ENCODE measurements at regions not wholly inside any gene's neighbourhood (a gene's known extent, or its start where the extent isn't known, plus 50 kb on each side); places are given as distances from the start of the nearest gene placed in this dataset.
"Not testable (repeated sequence)": the region's sequence is repeated elsewhere in the genome, so short reads cannot be mapped to it uniquely, and the experiment has no call there.

DNA sequence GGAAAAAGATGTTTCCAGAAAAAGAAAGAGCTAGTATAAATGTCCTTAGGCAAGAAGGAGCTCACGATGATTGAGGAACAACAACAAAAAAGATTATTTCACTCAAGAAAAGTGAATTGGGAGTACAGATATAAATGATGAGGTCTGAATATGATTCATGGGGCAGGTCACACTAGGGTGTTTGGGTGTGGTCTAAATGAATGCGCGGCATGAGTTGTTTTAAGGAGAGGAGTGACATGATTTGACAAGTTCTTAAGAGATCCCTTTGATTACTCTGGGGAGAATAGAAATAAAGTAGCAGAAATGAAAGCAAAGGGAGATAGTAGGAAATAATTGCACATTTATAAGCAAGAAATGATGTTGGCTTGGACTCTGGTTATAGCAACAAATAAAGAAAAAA, 59.3 kb downstream of the NUTM2D start:
- H3K9me3 ChIP-seq; H3K4me3 ChIP-seq; DNase-seq; H3K36me3 ChIP-seq; H3K4me1 ChIP-seq; ATAC-seq; in situ Hi-C loops (cut with MboI; ENCODE audit: low sequenced_read_pairs in 4 of 4); intact Hi-C loops (cut with DNase I; ENCODE audit: low total_unique reads); H3K27ac ChIP-seq; H3K27me3 ChIP-seq: not testable (repeated sequence)

DNA sequence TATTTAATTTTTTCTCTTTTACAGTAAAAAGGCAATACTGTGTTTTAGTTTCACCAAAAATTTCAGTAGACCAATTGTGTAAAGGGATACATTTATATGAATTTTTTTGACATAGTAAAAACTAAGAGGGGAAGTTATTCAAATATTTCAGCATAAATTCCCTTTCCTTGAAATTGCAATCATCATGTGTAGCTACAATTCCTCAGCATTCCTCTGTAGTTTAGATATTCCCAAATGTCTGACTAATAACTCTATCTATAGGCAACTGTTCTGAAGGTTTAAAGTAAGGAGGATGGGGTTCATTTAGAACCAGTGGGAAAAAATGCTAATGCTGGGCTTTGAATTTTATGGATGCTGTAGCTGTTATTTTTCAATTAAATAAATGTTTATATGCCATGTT, 65.1 kb downstream of the NUTM2D start:
- ATAC-seq; H3K4me3 ChIP-seq; DNase-seq; H3K27me3 ChIP-seq; H3K4me1 ChIP-seq; H3K27ac ChIP-seq; H3K36me3 ChIP-seq; intact Hi-C loops (cut with DNase I; ENCODE audit: low total_unique reads); in situ Hi-C loops (cut with MboI; ENCODE audit: low sequenced_read_pairs in 4 of 4); H3K9me3 ChIP-seq: not testable (repeated sequence)

DNA sequence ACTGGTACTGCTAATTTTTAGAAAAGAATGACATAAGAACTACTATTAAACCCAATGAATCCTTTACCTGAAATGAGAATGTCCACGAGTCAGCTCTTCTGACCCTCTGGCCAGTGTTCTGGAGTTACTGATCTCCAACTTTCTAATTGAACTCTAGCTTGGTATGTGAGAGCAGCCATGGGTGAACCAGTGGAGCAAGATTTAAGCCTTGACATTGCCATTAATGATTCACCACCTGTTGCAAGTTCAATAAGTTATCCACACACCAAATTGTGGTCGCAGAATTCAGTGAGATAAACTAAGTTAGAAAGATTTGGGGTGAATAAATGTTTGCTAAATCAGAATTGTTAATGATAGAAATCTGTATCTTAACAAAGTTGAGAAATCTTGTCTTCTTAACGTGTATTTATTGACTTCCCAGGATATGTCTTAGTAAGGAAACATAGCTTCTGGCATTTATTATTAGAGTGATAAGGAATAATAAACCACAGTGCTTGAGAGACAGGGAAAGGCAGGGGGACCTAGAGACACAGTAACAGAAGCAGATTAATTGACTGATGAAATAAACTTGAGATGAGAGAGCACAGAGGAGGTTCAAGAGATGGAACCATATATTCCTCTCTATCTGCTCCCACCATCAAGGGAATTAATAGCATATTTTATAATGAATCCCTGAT, 67.3 kb downstream of the NUTM2D start:
- H3K4me1 ChIP-seq; H3K4me3 ChIP-seq; ATAC-seq; H3K27me3 ChIP-seq; in situ Hi-C loops (cut with MboI; ENCODE audit: low sequenced_read_pairs in 4 of 4); intact Hi-C loops (cut with DNase I; ENCODE audit: low total_unique reads); H3K27ac ChIP-seq; DNase-seq; H3K36me3 ChIP-seq; H3K9me3 ChIP-seq: not testable (repeated sequence)

DNA sequence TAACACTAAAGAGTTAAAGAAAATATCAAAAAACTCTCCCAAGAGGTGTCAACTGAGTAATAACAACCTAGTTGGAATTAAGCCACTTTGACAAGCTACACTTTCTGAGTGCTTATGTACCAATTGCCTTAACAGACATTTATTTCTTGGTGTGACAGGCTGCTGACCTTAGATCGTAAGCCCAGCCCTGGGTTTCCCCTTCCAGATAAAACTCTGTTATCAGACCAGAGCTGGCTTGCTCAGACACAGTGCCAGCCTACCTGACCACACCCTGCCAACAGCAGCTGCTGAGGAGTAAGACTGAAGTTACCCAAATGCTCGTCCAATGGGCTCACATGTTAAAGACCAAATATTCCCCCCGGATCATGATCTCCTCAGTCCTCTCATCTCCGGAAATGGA, 70.9 kb upstream of the MINPP1 start:
- intact Hi-C loops (cut with DNase I; ENCODE audit: low total_unique reads); H3K27ac ChIP-seq; H3K27me3 ChIP-seq; DNase-seq; H3K36me3 ChIP-seq; H3K9me3 ChIP-seq; H3K4me1 ChIP-seq; in situ Hi-C loops (cut with MboI; ENCODE audit: low sequenced_read_pairs in 4 of 4); ATAC-seq; H3K4me3 ChIP-seq: not testable (repeated sequence)

DNA sequence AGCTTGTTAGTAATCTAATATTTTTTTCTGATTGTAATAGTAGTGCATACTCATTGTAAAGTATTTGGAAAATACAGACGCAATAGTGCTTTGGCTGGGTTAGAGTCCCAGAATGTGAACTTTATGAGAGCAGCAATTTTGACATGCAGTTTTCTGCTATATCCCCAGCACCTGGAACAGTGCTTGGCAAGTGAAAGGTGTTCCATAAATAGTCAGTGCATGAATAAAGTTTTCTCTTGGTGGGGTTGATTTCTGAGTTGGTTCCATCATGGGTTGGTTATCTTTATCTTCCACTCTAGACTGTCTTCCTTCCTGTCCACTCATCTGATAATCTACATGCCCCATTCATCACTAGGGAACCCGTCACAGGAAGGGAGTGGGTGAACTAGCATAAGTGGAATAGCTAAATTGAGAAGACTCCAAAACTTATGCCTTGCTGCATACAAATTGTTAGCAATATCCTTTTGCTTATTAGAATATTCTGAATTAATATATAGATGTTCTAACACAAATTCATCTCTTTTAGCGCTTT, 69.3 kb upstream of the MINPP1 start:
- H3K9me3 ChIP-seq; intact Hi-C loops (cut with DNase I; ENCODE audit: low total_unique reads); DNase-seq; H3K27me3 ChIP-seq; in situ Hi-C loops (cut with MboI; ENCODE audit: low sequenced_read_pairs in 4 of 4); H3K36me3 ChIP-seq; H3K4me1 ChIP-seq; H3K4me3 ChIP-seq; H3K27ac ChIP-seq; ATAC-seq: not testable (repeated sequence)

DNA sequence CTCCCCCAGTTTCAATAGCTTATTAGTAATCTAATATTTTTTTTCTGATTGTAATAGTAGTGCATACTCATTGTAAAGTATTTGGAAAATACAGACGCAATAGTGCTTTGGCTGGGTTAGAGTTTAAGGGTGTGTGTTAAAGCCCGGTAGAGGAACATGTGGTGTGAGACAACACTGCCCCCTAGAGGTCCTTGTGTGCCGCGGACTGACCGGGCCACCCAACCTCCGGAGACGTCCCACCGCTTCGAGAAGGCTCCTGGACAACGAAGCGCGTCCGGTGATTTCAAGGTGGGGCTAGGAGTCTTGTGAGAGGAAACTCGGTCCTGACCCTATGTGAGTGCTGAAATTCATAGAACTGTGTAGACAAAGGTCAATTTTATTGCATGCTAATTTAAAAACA, 68.6 kb upstream of the MINPP1 start:
- in situ Hi-C loops (cut with MboI; ENCODE audit: low sequenced_read_pairs in 4 of 4); H3K36me3 ChIP-seq; H3K27ac ChIP-seq; intact Hi-C loops (cut with DNase I; ENCODE audit: low total_unique reads); H3K4me1 ChIP-seq; H3K9me3 ChIP-seq; H3K27me3 ChIP-seq; H3K4me3 ChIP-seq: not testable (repeated sequence)
- TF ChIP-seq, protein P1, sequence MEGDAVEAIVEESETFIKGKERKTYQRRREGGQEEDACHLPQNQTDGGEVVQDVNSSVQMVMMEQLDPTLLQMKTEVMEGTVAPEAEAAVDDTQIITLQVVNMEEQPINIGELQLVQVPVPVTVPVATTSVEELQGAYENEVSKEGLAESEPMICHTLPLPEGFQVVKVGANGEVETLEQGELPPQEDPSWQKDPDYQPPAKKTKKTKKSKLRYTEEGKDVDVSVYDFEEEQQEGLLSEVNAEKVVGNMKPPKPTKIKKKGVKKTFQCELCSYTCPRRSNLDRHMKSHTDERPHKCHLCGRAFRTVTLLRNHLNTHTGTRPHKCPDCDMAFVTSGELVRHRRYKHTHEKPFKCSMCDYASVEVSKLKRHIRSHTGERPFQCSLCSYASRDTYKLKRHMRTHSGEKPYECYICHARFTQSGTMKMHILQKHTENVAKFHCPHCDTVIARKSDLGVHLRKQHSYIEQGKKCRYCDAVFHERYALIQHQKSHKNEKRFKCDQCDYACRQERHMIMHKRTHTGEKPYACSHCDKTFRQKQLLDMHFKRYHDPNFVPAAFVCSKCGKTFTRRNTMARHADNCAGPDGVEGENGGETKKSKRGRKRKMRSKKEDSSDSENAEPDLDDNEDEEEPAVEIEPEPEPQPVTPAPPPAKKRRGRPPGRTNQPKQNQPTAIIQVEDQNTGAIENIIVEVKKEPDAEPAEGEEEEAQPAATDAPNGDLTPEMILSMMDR (IDR thresholded peaks at IDR 0.05 in 4 of 5, conservative IDR thresholded peaks at IDR 0.05 in 1 of 5): peak in 2 of 5 experiments; percentile 15 to 47
- DNase-seq (peak in 1 of 2 donors; percentile 8), ATAC-seq (peak; percentile 93 to 96)

DNA sequence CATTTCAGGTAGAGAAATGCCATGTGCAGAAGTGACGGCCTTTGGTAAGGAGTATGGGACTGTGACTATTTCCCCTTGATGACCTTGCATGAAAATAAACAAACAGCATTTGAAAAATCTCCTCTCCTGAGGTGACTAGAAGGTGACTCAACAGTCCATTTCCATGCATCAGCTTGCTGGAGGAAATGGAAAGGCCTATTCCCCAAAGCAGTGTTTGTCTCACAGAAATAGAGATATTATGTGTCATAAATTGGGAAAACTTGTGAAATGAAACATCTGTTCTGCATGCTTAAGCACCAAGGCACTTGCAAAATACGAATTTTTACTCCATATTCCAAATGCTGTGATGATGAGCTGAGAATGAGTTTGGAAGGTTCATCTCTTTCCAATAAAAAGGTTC, 67.2 kb upstream of the MINPP1 start:
- H3K27ac ChIP-seq; ATAC-seq; H3K36me3 ChIP-seq; DNase-seq; intact Hi-C loops (cut with DNase I; ENCODE audit: low total_unique reads); H3K9me3 ChIP-seq; H3K4me3 ChIP-seq; in situ Hi-C loops (cut with MboI; ENCODE audit: low sequenced_read_pairs in 4 of 4); H3K4me1 ChIP-seq; H3K27me3 ChIP-seq: not testable (repeated sequence)

Data from gastrocnemius medialis (tissue), 4 donors.